ENCODE measurements at regions not wholly inside any gene's neighbourhood (a gene's known extent, or its start where the extent isn't known, plus 50 kb on each side); places are given as distances from the start of the nearest gene placed in this dataset.

- no peak overlapping the region for H3K4me3 ChIP-seq
- no peak for TF ChIP-seq POLR2A (IDR thresholded peaks at IDR 0.05)
- no peak for TF ChIP-seq POLR2AphosphoS5 (IDR thresholded peaks at IDR 0.05)
- no peak for TF ChIP-seq CTCF (IDR thresholded peaks at IDR 0.05)
- no peaks in the 10 kb centered on the region for H3K36me3 ChIP-seq
- no peak for DNase-seq
- in situ Hi-C loops (cut with MboI; ENCODE audit: low pct_ligation_motif_present in 1 of 4, low pct_unique_long_range_greater_than_20kb in 1 of 4, low sequenced_read_pairs in 3 of 4): no loop called here
- intact Hi-C loops (cut with DNase I; ENCODE audit: low total_unique reads): no loop called here
- H3K9me3 ChIP-seq: no peaks in the 10 kb centered on the region
- no peaks in the 10 kb centered on the region for H3K27me3 ChIP-seq
- no peaks in the 10 kb centered on the region for H3K4me1 ChIP-seq
- 72 to 100% methylated on average over 2 of the region's 2 CpGs for WGBS, 2 donors (ENCODE audit: low coverage in 1 of 2)
- H3K27ac ChIP-seq: no peak overlapping the region
These were observed 50.4 kb upstream of the KCNAB1 start for GRCh38 chr3:156070028-156070427.

Data from transverse colon (tissue), 4 donors.